Stimulated activated CD4-positive, alpha-beta T cell treated with anti-CD3 and anti-CD28 coated beads, Interleukin-1b, Interleukin-23, amount 100 ng/mL, for 4 hours (primary cell): ENCODE measurements at regions not wholly inside any gene's neighbourhood (a gene's known extent, or its start where the extent isn't known, plus 50 kb on each side); places are given as distances from the start of the nearest gene placed in this dataset.
A peak's percentile ranks its signal among the peaks of the same experiment; 100 is the strongest.

Experiments
- DNase-seq, 2 donors: peaks; one replicate each; pipeline ENCODE4 v3.0.0-alpha.2; 2020; ENCODE audit warnings: low read depth in 2 of 2

DNA sequence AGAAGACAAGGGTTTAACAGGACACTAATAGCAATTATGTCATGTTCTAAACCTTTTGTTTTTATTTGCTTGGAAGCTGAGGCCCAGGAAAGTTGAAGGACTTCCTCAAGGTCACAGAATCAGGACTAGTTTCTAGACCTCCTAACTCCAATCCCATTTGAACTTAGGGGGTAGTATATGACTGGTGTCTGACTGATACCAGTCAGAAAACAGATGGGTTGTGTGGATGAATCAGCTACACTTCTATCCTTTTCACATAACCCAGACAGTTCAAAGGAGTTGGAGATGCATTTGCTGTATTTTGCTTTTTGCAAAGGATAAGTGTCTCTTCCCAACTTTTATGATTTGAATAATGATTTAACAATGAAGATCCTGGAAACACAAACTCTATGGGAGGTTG is 322.5 kb downstream of the HLX start:
- no peak for DNase-seq

DNA sequence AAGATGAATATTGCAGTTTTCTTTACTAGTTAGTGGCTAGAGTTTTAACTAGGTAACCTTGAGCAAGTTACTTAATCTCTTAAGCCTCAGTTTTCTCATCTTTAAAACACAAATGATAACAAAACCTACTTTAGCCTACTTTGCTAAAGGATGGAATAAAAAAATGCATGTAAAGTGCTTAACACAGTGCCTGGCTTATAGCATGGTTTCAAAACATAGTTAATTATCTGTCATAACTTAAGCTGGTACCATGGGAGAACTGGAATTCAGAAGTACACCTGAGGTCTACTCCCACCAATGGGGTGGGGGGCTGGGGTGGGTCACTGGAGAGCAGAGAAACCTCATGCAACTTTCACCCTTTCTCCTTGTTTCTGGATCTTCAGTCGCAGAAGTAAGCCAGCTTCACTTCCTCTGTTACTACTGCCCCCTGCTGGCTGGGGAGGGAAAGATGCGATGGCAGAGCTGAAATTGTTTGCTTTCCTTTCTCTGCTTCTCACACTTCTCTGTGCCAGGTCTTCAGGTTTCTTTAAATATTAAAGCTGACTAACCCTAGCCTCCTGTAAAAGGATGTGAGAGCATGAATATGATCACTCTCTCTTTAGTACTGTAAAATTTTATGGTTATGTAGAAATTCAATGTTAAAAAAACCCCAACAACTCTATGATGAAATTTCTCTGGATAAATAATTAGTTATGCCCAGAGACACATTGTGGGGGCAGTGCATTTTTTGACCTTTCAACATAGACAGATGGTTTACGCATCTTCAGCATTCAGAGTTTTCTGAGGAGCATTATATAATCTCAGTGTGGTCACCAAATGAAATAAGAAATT is 324.2 kb downstream of the HLX start:
- peak; percentile 40 to 54 for DNase-seq

DNA sequence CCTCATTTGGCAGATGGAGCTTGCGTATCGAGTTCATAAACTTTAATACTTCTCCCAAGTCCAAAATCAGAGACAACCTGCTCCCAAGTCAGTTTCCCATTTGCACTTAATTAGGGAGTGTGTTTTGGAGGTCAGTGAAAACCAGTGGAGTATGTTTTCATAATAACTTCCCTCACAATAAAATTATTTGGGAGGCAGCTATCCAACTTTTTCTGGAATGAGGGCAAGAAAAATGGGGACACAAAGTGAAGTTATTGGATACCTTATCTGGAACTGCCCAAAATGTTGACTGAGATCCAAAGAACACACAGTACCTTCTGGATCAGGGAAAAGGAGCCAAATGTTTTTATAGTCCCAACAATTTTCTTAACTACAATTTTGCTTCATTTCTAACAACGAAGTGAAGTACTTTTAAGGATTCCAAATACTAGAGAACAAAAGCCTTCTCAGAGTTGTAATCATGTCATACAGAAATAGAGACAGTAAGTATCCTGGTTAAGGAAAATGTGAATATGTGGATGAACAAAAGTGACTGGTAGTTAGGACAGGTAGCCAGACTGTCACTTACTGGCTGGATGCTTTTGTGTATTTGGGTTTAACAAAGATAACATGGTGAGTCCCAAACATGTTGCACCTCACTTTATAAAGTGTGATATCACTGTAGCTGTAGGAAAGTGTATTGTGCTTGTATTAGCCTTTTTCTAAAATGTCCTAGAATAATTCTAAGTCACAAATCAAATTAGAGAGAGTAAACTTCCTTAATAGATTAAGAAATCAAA is 325.0 kb downstream of the HLX start:
- no peak for DNase-seq

DNA sequence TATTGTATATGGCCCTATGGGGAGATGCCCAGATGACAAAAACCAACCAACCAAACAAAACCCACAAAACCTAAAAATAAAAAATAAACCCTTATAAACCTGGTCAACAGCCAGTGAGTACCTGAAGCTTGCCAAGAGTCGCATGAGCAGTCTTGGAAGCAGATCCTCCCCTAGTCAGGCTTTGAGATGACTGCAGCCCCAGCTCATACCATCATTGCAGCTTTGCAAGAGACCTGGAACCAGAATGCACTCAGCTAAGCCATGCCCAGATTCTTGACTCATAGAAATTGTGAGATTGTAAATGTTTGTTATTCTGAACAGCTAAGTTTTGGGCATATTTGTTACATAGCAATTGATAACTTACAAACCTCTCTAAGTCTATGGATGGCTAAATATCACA is 326.8 kb downstream of the HLX start:
- DNase-seq = no peak

DNA sequence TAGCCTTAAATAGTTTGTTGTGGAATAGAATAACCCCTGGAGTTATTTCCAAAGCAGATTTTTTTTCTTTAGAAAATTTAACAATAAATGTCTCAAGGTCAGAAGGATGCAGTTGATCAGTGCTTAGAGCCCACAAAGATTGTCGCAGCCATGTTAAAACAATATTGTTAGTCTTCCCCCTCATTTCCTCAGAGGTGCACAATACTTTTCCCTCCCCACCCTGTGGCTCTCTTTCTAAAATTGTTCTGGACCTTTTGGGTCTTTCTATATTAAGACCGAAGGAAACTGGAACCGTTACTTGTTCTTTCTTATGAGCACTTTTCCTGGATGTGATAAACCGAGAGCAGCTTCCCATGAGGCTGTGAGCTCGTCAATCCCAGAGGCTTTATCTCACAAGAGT is 333.7 kb downstream of the HLX start:
- DNase-seq = no peak

DNA sequence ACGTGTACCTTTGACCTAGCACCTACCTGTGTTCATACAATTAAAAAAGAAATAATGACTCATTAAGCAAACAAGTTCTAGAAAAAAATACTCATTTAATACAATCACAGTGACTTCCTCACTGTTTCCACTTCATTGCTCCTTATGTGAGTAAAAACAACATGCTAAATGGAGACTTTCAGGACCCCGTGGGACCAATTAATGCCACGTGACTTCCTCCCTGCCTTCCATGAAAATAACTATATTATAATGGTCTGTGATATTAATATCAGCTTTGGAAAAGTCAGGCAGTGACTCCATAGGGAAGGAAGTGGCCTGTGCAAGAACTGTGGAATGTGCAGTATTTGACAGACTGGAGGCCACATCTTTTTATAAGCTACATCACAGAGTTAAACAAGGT is 337.8 kb downstream of the HLX start:
- DNase-seq = no peak

DNA sequence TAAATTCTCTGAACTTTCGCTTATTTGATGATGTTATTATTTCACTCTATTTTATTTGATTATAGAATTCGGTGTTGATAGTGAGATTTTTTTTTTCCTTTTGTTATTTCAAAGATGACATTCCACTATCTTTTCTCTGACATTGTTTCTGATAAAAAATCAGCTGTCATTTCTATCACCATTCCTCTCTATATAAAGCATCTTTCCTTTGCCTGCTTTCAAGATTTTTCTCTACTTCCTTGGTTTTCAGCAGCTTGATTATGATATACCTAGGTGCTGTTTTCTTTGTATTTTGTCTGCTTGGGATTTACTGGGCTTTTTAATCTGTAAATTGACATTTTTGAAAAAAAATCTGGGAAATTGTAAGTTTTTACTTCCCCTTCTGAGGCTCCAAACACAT is 344.0 kb downstream of the HLX start:
- no peak for DNase-seq

DNA sequence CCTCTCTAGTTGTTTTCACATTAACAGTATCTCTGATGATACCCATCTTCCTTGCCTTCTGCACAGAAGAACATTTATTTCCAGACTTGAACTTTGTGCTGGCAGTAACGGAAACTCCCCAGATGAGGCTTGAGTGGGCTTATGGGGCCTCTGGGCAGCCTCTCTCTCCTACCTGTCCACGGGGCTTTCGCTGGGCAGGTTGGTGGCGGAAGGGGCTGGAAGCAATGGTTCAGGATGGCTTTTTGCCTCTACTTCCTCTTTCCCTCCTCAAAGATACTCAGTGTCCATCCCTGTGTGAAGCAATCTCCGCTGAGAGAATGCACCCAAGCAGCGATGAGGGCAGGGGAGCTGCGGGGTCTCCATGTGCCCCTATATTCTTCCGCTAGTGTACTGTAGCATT is 348.2 kb downstream of the HLX start:
- no peak for DNase-seq

DNA sequence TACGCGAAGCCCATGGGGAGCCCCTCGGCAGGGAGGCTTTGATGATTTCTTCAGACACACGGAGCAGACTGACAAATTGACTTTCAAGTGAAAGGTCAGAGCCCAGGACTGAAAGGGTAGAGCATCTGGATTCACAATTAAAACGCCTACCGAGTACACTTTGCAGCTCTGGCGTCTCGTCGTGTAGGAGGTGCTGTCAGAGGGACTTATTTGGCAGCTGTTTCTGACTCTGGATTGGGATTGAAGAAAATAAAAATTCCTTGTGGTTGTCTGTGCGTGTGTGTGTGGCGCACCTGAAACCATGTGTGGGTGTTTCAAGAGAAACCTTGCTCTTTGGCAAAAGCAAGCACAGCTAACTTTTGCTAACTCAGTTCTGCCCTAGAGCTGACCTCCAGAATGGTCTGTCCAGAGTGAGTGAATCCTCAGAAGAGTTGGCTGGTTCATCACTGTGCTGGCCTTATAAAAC is 348.7 kb downstream of the HLX start:
- DNase-seq = no peak

DNA sequence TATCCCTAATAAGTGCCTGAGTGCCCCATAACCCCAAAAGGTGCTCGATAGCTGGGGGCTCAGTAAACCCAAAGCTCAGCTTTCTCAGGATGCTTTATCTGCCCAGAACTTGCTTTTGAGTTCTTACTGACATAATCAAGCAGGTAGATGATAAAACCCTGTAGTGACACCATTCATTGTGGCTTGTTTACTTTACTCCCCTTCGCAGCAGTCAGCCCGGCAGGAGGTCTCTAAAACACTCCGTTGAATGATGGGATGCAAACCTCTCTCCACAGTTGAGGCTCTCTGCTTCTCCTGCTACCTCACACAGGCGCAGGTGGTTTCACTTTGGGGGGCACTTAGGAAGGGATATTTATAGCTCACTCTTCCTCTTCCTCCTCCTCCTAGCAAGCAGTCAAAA is 349.4 kb downstream of the HLX start:
- DNase-seq = no peak

DNA sequence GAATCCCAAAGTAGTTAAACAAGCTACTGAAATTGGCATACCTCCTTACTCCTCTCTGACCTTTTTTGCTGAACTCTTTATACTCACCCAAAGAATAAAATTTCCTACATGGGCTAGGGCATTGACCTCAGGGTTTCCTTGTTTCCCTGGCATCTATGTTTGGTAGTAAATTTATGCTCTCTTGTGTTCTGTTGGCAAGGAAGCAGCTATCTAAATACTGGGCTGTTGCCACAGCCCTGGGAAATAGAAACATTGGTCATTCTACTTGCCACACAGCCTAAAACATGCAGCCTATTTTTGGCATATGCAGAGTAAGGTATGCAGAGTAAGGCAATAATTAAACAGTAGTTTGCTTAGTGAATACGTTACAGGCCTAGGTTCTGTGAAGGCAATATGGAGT is 351.4 kb downstream of the HLX start:
- DNase-seq = no peak

DNA sequence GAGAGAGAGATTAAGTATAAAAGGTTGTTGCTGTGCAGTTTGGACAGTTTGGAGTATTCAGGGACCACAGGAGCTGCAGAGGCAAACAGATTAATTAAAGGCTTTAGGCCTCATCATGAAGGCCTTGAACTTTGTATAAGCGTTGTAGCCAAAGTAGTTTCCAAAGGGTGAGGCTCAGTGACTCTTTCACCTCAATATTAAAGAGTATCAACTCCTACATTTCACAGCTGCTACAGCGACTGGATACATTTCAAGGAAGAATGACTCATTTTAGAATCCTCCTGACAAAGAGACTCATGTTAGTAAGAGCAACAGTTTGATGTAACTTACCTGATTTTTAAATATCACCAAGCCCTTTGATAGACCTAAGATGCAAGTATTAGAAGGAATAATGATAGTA is 355.5 kb downstream of the HLX start:
- DNase-seq = no peak

DNA sequence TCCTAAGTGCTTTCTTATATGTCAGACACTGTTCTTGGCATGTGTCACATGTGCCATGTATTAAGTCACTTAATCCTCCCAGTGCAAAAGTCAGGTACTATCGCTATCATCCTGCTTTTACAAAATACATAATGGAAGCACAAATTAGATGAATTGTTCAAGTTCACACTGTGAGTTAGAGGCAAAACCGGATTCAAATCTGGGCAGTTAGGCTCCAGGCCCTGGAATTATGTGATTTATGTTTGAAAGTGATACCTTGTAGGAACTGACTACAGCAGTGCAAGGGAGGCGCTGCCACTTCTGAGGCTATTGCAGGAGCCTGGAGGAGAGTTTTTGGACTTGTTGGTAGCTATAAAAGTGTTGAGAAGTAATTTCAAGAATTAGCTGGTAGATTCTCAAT is 358.3 kb downstream of the HLX start:
- DNase-seq = no peak

DNA sequence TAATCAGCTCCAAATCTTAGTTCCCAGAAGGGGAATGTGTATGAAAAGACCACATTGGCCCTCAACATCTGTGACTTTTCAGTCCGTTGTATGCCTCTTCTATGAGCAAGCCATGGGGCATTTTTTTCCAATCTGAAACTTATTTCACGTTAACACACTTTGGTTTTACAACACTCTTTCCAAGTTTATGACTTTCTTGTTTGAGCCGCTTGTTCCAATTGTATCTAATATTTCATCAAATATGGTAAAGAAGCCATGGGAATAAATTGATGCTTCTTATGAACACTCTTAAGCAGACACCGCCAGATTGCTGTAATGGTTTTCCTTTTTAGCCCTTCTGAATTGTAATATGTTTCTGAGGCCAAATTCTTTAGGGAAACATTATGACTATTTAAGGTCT is 359.9 kb downstream of the HLX start:
- DNase-seq = no peak

DNA sequence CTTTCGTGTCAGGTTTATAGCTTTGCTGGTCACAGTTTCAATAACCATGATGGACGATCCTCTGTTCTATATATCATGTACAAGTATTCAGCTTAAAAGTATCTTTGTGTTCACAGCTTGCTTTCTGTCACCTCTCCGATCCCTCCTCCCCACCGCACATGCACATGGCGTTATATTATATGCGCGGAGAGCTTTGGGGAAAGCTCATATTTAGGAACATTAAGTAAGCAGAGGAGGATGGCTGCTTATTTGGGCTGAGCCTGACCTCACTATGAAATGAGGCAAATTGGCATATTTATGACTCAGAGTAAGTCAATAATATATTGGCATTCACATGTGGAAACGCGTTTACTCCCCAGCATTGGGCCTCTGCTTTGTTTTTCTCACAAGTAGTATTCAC is 360.5 kb downstream of the HLX start:
- DNase-seq = no peak

DNA sequence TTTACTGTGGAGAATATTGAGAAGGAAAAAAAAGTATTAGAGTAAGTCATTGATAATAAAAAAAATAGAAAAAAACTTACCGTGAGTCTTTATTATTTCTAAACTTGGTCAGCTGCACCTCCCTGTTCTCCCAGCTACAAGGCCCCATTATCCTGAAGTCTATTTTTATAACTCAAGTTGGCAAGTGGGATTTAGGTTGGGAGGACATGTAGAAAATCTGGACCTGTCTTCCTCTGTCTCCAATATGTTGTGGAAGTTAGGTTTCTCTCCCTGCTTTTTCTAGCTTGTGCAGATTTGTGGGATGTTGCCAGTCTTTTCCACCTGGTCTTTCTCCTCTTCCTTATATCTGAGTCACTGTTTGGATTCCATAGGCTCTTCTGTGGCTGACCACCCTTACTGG is 361.4 kb downstream of the HLX start:
- DNase-seq = no peak

DNA sequence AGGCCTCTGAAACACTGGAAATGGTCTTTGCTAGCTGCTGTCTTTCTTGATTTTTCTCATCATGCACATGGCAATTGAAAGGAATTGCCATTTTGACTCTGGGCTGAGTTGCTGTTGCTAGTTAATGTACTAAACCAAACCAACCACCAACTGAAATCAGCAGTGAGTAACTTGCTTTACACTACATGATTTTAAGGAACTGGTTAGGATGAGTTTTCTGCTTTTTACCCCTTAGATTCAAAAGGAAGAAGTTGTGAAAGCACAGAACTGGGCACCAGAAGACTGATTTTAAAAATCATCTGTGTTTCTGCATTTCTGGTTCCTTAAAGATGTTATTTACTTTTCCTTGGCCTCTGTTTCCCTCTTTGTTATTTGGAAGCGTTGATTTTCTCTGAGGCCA is 361.9 kb downstream of the HLX start:
- no peak for DNase-seq

DNA sequence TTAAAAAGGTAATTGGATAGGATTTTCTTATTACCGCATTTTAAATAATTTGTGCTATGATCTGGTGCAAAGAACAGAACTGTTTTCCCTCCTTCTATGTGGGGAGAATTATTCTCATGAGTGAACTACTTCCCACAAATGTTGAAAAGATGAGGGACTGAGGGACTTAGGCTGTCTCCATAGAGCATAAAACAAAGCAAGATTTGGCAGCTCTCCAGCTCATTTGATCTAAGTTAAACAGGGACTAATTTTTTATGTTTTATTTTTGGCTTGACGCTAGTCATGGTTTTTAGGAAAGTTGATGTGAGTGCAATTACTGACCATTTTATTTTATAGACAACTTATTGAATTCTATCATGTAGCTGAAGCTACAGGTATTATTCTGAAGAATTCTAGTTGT is 362.3 kb downstream of the HLX start:
- no peak for DNase-seq

DNA sequence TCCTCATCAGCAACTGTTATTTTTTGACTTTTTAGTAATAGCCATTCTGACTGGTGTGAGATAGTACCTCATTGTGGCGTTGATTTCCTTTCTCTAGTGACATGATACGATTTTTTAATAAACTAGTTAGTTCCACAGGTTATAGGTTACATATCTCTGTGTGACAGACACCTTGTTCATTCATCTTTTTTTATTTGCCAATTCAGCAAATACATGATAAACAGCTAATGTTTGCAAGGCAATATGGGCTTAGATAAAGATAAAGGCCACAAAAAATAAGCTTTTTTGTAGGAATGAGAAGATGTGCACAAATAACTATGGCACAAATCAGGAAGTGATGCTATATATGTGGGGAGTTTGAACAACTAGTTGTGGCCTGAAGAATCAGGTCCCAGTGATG is 366.8 kb downstream of the HLX start:
- DNase-seq = no peak

DNA sequence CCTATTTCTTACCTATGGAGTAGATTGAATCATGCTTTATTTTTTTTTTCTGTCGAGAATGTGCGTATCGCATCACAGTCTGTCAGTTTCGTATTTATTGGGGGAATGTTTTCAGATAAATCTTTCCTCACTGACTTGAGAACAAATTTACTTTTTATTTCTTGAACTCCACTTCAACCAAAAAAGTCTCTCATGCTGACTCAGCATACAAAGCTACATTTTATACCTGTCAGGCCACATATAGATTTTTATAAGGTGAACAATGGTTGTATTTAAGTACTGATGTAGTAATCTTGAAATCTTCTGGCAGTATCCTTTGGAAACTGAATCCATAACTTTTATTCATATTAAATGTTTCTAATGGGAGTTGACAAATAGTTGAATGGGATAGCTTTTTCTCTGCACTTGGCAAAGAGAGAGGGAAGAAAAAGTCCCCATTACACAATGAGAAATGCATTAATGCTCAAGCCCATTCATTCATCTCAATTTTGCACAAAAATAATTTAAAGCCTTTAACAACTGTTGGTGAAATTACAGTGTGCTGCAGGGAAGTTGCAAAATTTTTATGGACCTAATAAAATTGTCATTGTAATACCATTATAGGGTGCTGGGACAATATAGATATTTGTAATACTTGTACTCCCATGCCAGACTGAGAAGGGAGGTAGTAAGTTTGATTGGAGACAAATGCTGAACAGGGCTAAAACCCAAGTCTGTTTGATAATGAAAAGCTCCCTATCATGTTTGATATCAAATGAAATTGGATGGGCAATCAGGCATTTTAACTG is 367.6 kb downstream of the HLX start:
- DNase-seq = no peak

DNA sequence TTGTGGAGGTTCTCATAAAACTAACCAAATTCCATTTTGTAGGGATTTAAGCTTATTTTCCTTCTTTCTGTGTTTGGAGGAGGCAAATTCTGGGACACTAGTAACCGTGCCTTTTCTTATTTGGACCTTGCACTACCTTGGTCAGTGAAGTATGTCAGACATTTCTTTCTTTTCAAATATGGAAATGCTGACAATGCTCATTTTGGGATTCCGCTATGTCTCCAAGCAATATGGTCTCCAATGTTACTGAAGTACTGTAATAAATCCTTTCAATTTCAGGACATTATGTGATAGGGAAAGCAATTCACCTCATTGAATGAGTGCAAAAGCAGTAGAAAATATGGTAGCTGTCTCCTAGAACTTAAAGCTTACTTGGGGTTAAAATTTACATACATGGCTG is 372.3 kb downstream of the HLX start:
- no peak for DNase-seq

DNA sequence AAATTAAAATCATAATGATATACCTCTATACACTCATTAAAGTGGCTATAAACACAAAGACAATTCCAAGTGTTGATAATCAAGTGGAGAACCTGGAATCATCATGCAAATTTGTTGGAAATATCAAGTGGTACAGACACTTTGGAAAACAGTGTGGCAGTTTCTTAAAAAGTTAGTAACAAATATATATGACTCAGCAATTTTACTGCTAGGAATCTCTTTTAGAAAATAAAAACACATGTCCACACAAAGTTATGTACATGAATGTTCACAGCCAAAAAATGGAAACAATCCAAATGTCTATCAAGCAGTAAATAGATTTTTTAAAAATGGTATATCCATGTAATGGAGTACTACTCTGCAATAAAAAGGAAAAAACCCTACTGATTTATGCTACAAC is 375.6 kb downstream of the HLX start:
- no peak for DNase-seq

DNA sequence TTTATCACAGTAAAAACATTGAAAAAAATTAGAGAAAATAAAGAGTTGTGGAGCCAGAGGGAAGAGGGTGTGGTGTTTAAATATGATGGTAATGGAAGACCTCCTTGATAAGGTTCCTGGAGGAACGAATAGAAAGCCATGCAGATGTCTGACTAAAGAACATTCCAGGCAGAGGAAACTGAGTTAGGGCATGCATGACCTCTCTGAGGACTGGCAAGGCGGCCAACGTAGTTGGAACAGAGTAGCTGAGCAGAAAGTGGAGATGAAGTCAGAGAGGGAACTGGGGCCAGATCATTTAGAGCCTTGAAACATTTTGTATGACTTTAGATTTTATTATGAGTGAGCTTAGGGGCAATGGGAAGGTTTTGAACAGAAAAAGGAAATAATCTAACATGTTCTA is 377.5 kb downstream of the HLX start:
- DNase-seq = no peak
